GM23338 (cell line): ENCODE measurements at regions not wholly inside any gene's neighbourhood (a gene's known extent, or its start where the extent isn't known, plus 50 kb on each side); places are given as distances from the start of the nearest gene placed in this dataset.

Source experiments
- ATAC-seq: fragments of 200-7000 bp; cut with Tn5 transposase; 3 replicates; pipeline ENCODE4 v1.9.1; 2020
- DNase-seq: peaks from one replicate; pipeline ENCODE4 v3.0.0-alpha.2; 2015; ENCODE audit warnings: low spot score
- H2AFZ ChIP-seq: fragments of 200-600 bp; sonication (generic); 2 replicates; pipeline ENCODE4 v1.8.0; 2016; ENCODE audit warnings: antibody characterized with exemption, mild to moderate bottlenecking, moderate library complexity
- H3F3A ChIP-seq: fragments of 200-600 bp; sonication (generic); replicated peaks from 2 replicates; pipeline ENCODE4 v1.8.0; 2017; ENCODE audit warnings: antibody characterized with exemption, mixed run types, low read depth
- H3K27ac ChIP-seq: fragments of 200-600 bp; sonication (generic); 2 replicates; pipeline ENCODE4 v1.6.1; 2016; ENCODE audit warnings: low read depth
- H3K27me3 ChIP-seq: fragments of 200-600 bp; sonication (generic); 2 replicates; pipeline ENCODE4 v1.8.0; 2016; ENCODE audit warnings: mild to moderate bottlenecking, mixed run types, moderate library complexity; ENCODE audit not compliant: insufficient read depth
- H3K36me3 ChIP-seq: fragments of 200-600 bp; sonication (generic); 2 replicates; pipeline ENCODE4 v1.8.0; 2016; ENCODE audit warnings: mild to moderate bottlenecking; ENCODE audit not compliant: insufficient read depth
- H3K4me1 ChIP-seq: fragments of 200-600 bp; sonication (generic); 2 replicates; pipeline ENCODE4 v1.8.0; 2016; ENCODE audit warnings: mild to moderate bottlenecking, moderate library complexity; ENCODE audit not compliant: insufficient read depth
- H3K4me2 ChIP-seq: fragments of 200-600 bp; sonication (generic); 2 replicates; pipeline ENCODE4 v1.7.1; 2017; ENCODE audit warnings: mixed run types
- H3K4me3 ChIP-seq: fragments of 200-600 bp; sonication (generic); 2 replicates; pipeline ENCODE4 v1.6.1; 2016; ENCODE audit warnings: mixed run types
- H3K79me2 ChIP-seq: fragments of 200-600 bp; sonication (generic); replicated peaks from 2 replicates; pipeline ENCODE4 v1.8.0; 2017; ENCODE audit warnings: mild to moderate bottlenecking; ENCODE audit not compliant: insufficient read depth
- H3K9me2 ChIP-seq: fragments of 200-600 bp; sonication (generic); 2 replicates; pipeline ENCODE4 v1.8.0; 2017; ENCODE audit not compliant: insufficient read depth
- H4K20me1 ChIP-seq: fragments of 200-600 bp; sonication (generic); replicated peaks from 2 replicates; pipeline ENCODE4 v1.8.0; 2017; ENCODE audit warnings: mild to moderate bottlenecking; ENCODE audit not compliant: insufficient read depth
- H3K27ac Mint-ChIP-seq: 2 replicates; pipeline ENCODE4 v1.8.0; 2020; ENCODE audit warnings: inconsistent platforms, mild to moderate bottlenecking, moderate library complexity, mixed read lengths
- H3K27me3 Mint-ChIP-seq: 3 replicates; pipeline ENCODE4 v1.8.0; 2022; ENCODE audit warnings: low read depth, mild to moderate bottlenecking, moderate library complexity, mixed read lengths, inconsistent platforms; ENCODE audit not compliant: insufficient read depth, poor library complexity
- H3K36me3 Mint-ChIP-seq: 3 replicates; pipeline ENCODE4 v1.8.0; 2021; ENCODE audit warnings: low read depth, mild to moderate bottlenecking, inconsistent platforms, moderate library complexity, mixed read lengths
- H3K4me1 Mint-ChIP-seq: 3 replicates; pipeline ENCODE4 v1.8.0; 2020; ENCODE audit warnings: mild to moderate bottlenecking, inconsistent platforms, mixed read lengths
- H3K4me3 Mint-ChIP-seq: 3 replicates; pipeline ENCODE4 v1.8.0; 2021; ENCODE audit warnings: moderate library complexity, mild to moderate bottlenecking, inconsistent platforms, mixed read lengths
- H3K9me3 Mint-ChIP-seq: 3 replicates; pipeline ENCODE4 v1.8.0; 2020; ENCODE audit warnings: moderate library complexity, mild to moderate bottlenecking, inconsistent platforms, mixed read lengths
- CREB1 ChIP-seq: fragments of 250-450 bp; sonication (Bioruptor Pico); IDR thresholded peaks from 2 replicates; pipeline ENCODE4 v1.5.0; 2020; ENCODE audit warnings: low read depth, mild to moderate bottlenecking, moderate library complexity
- EZH2 ChIP-seq: fragments of 200-600 bp; sonication (generic); IDR thresholded peaks from one replicate; pipeline ENCODE4 v1.8.0; 2017; ENCODE audit warnings: antibody characterized with exemption, mild to moderate bottlenecking, low read depth; ENCODE audit not compliant: unreplicated experiment
- EZH2phosphoT487 ChIP-seq: fragments of 200-600 bp; sonication (generic); IDR thresholded peaks from one replicate; pipeline ENCODE4 v1.8.1; 2018; ENCODE audit warnings: antibody characterized with exemption; ENCODE audit not compliant: unreplicated experiment
- JUNB ChIP-seq: IDR thresholded peaks from one replicate; pipeline ENCODE4 v1.6.1; 2016; ENCODE audit warnings: antibody characterized with exemption; ENCODE audit not compliant: unreplicated experiment
- NANOG ChIP-seq: IDR thresholded peaks from 2 replicates; pipeline ENCODE4 v1.6.1; 2016; ENCODE audit warnings: antibody characterized with exemption, borderline replicate concordance
- POLR2AphosphoS5 ChIP-seq: IDR thresholded peaks from 2 replicates; pipeline ENCODE4 v1.6.1; 2016; ENCODE audit warnings: antibody characterized with exemption, low read depth
- STAT1 ChIP-seq: IDR thresholded peaks from one replicate; pipeline ENCODE4 v1.6.1; 2016; ENCODE audit warnings: antibody characterized with exemption; ENCODE audit not compliant: unreplicated experiment
- ZNF114 ChIP-seq: fragments of 250-450 bp; sonication (Bioruptor Pico); IDR thresholded peaks from 2 replicates; pipeline ENCODE4 v1.5.0; 2020; ENCODE audit warnings: mild to moderate bottlenecking, moderate library complexity
- ZNF331 ChIP-seq: fragments of 250-450 bp; sonication (Bioruptor Pico); IDR thresholded peaks from 2 replicates; pipeline ENCODE4 v1.5.0; 2020; ENCODE audit warnings: low read depth, mild to moderate bottlenecking, moderate library complexity
- TF ChIP-seq, protein P1 (sequence below): IDR thresholded peaks from one replicate; pipeline ENCODE4 v1.6.1; 2018; ENCODE audit warnings: antibody characterized with exemption; ENCODE audit not compliant: unreplicated experiment
- TF ChIP-seq, protein P2 (sequence below): fragments of 250-450 bp; sonication (Bioruptor Pico); IDR thresholded peaks from 2 replicates; pipeline ENCODE4 v1.5.0; 2020; ENCODE audit warnings: mild to moderate bottlenecking, moderate library complexity
- TF ChIP-seq, protein P3 (sequence below): IDR thresholded peaks from 2 replicates; pipeline ENCODE4 v1.6.1; 2016; ENCODE audit warnings: antibody characterized with exemption
- TF ChIP-seq, protein P4 (sequence below), 2 experiments: fragments of 200-600 bp in 1 of 2; sonication (generic) in 1 of 2; conservative IDR thresholded peaks; 2 replicates each; pipeline versions ENCODE4 v1.5.1 to v1.6.1; 2016 to 2017; ENCODE audit warnings: antibody characterized with exemption in 2 of 2, low read depth in 2 of 2, mild to moderate bottlenecking in 2 of 2, moderate library complexity in 1 of 2

DNA sequence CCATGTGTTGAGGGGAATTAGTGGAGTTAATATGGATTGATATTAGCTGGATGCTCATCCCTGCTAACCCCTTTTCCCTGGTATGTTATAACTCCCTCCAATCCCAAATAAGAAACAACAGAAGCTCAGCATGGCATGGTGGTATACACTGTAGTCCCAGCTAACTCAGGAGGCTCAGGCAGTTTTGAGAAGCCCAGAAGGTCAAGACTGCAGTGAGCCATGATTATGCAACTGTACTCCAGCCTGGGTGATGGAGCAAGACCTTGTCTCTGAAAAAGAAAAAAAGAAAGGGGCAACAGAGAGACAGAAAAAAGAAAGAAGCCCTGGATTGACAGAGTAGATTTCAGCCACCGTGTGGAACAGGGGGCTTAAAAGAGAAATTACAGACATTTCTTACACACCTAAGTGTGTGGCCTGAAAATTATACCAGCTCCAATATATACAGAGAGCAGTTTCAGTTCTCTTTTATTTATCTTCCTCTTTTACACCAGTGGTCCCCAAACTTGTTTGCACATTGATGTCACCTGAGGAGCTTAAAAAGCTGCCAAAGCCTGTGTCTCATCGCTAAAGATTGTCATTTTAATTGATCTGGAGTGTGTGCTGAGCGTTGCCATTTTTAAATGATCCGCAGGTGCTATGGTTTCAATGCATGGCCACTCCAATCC is 203.6 kb downstream of the UBE2E3 start:
- no peak for ATAC-seq
- no peak overlapping the region for H3K27ac ChIP-seq
- Mint-ChIP-seq H3K4me3 (no peak overlapping the region), H3K9me3 (no peaks in the 10 kb centered on the region), H3K27ac (no peak overlapping the region), H3K36me3 (no peaks in the 10 kb centered on the region), H3K4me1 (no peaks in the 10 kb centered on the region), H3K27me3 (peaks cover 2% of the 10 kb centered on the region)
- H3K9me2 ChIP-seq, result no peaks in the 10 kb centered on the region
- H3K4me1 ChIP-seq, result no peaks in the 10 kb centered on the region
- peak overlapping the region; percentile 86; the same call in 1 of the 2 replicates for H2AFZ ChIP-seq
- H3F3A ChIP-seq, result no peaks in the 10 kb centered on the region
- no peaks in the 10 kb centered on the region for H3K27me3 ChIP-seq
- H3K36me3 ChIP-seq, result no peaks in the 10 kb centered on the region
- TF ChIP-seq, protein P1, sequence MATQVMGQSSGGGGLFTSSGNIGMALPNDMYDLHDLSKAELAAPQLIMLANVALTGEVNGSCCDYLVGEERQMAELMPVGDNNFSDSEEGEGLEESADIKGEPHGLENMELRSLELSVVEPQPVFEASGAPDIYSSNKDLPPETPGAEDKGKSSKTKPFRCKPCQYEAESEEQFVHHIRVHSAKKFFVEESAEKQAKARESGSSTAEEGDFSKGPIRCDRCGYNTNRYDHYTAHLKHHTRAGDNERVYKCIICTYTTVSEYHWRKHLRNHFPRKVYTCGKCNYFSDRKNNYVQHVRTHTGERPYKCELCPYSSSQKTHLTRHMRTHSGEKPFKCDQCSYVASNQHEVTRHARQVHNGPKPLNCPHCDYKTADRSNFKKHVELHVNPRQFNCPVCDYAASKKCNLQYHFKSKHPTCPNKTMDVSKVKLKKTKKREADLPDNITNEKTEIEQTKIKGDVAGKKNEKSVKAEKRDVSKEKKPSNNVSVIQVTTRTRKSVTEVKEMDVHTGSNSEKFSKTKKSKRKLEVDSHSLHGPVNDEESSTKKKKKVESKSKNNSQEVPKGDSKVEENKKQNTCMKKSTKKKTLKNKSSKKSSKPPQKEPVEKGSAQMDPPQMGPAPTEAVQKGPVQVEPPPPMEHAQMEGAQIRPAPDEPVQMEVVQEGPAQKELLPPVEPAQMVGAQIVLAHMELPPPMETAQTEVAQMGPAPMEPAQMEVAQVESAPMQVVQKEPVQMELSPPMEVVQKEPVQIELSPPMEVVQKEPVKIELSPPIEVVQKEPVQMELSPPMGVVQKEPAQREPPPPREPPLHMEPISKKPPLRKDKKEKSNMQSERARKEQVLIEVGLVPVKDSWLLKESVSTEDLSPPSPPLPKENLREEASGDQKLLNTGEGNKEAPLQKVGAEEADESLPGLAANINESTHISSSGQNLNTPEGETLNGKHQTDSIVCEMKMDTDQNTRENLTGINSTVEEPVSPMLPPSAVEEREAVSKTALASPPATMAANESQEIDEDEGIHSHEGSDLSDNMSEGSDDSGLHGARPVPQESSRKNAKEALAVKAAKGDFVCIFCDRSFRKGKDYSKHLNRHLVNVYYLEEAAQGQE, result no peak
- TF ChIP-seq, protein P2, sequence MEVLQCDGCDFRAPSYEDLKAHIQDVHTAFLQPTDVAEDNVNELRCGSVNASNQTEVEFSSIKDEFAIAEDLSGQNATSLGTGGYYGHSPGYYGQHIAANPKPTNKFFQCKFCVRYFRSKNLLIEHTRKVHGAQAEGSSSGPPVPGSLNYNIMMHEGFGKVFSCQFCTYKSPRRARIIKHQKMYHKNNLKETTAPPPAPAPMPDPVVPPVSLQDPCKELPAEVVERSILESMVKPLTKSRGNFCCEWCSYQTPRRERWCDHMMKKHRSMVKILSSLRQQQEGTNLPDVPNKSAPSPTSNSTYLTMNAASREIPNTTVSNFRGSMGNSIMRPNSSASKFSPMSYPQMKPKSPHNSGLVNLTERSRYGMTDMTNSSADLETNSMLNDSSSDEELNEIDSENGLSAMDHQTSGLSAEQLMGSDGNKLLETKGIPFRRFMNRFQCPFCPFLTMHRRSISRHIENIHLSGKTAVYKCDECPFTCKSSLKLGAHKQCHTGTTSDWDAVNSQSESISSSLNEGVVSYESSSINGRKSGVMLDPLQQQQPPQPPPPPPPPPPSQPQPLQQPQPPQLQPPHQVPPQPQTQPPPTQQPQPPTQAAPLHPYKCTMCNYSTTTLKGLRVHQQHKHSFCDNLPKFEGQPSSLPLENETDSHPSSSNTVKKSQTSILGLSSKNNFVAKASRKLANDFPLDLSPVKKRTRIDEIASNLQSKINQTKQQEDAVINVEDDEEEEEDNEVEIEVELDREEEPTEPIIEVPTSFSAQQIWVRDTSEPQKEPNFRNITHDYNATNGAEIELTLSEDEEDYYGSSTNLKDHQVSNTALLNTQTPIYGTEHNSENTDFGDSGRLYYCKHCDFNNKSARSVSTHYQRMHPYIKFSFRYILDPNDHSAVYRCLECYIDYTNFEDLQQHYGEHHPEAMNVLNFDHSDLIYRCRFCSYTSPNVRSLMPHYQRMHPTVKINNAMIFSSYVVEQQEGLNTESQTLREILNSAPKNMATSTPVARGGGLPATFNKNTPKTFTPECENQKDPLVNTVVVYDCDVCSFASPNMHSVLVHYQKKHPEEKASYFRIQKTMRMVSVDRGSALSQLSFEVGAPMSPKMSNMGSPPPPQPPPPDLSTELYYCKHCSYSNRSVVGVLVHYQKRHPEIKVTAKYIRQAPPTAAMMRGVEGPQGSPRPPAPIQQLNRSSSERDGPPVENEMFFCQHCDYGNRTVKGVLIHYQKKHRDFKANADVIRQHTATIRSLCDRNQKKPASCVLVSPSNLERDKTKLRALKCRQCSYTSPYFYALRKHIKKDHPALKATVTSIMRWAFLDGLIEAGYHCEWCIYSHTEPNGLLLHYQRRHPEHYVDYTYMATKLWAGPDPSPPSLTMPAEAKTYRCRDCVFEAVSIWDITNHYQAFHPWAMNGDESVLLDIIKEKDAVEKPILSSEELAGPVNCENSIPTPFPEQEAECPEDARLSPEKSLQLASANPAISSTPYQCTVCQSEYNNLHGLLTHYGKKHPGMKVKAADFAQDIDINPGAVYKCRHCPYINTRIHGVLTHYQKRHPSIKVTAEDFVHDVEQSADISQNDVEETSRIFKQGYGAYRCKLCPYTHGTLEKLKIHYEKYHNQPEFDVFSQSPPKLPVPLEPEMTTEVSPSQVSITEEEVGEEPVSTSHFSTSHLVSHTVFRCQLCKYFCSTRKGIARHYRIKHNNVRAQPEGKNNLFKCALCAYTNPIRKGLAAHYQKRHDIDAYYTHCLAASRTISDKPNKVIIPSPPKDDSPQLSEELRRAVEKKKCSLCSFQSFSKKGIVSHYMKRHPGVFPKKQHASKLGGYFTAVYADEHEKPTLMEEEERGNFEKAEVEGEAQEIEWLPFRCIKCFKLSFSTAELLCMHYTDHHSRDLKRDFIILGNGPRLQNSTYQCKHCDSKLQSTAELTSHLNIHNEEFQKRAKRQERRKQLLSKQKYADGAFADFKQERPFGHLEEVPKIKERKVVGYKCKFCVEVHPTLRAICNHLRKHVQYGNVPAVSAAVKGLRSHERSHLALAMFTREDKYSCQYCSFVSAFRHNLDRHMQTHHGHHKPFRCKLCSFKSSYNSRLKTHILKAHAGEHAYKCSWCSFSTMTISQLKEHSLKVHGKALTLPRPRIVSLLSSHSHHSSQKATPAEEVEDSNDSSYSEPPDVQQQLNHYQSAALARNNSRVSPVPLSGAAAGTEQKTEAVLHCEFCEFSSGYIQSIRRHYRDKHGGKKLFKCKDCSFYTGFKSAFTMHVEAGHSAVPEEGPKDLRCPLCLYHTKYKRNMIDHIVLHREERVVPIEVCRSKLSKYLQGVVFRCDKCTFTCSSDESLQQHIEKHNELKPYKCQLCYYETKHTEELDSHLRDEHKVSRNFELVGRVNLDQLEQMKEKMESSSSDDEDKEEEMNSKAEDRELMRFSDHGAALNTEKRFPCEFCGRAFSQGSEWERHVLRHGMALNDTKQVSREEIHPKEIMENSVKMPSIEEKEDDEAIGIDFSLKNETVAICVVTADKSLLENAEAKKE (CRISPR knock-in tag), result no peak
- TF ChIP-seq, protein P3, sequence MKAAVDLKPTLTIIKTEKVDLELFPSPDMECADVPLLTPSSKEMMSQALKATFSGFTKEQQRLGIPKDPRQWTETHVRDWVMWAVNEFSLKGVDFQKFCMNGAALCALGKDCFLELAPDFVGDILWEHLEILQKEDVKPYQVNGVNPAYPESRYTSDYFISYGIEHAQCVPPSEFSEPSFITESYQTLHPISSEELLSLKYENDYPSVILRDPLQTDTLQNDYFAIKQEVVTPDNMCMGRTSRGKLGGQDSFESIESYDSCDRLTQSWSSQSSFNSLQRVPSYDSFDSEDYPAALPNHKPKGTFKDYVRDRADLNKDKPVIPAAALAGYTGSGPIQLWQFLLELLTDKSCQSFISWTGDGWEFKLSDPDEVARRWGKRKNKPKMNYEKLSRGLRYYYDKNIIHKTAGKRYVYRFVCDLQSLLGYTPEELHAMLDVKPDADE, result no peak
- no peak for TF ChIP-seq STAT1
- TF ChIP-seq, protein P4, sequence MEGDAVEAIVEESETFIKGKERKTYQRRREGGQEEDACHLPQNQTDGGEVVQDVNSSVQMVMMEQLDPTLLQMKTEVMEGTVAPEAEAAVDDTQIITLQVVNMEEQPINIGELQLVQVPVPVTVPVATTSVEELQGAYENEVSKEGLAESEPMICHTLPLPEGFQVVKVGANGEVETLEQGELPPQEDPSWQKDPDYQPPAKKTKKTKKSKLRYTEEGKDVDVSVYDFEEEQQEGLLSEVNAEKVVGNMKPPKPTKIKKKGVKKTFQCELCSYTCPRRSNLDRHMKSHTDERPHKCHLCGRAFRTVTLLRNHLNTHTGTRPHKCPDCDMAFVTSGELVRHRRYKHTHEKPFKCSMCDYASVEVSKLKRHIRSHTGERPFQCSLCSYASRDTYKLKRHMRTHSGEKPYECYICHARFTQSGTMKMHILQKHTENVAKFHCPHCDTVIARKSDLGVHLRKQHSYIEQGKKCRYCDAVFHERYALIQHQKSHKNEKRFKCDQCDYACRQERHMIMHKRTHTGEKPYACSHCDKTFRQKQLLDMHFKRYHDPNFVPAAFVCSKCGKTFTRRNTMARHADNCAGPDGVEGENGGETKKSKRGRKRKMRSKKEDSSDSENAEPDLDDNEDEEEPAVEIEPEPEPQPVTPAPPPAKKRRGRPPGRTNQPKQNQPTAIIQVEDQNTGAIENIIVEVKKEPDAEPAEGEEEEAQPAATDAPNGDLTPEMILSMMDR (conservative IDR thresholded peaks at IDR 0.05; ENCODE audit: low read depth in 2 of 2), result no peak
- TF ChIP-seq EZH2phosphoT487, result no peak
- no peak for TF ChIP-seq CREB1
- TF ChIP-seq ZNF114 (CRISPR knock-in tag), result no peak
- TF ChIP-seq EZH2, result no peak
- TF ChIP-seq ZNF331 (CRISPR knock-in tag), result no peak
- no peak for TF ChIP-seq JUNB
- TF ChIP-seq NANOG, result no peak
- no peak for TF ChIP-seq POLR2AphosphoS5
- no peak for DNase-seq
- H3K4me3 ChIP-seq, result no peak overlapping the region
- no peaks in the 10 kb centered on the region for H3K79me2 ChIP-seq
- H3K4me2 ChIP-seq, result no peak overlapping the region
- H4K20me1 ChIP-seq, result no peaks in the 10 kb centered on the region
